Breast epithelium (tissue), 4 donors: ENCODE measurements at regions not wholly inside any gene's neighbourhood (a gene's known extent, or its start where the extent isn't known, plus 50 kb on each side); places are given as distances from the start of the nearest gene placed in this dataset.

Source experiments
- DNase-seq, 2 donors: peaks; one replicate each; pipeline ENCODE4 v3.0.0-alpha.2; 2019; ENCODE audit warnings: low spot score in 2 of 2
- H3K27ac ChIP-seq, 2 donors: fragments of 200-600 bp; sonication (generic) in 1 of 2; one replicate each; pipeline ENCODE4 v1.5.1; 2016 to 2019; ENCODE audit warnings: mild to moderate bottlenecking in 1 of 2
- H3K27me3 ChIP-seq, 2 donors: fragments of 200-600 bp; sonication (generic) in 1 of 2; one replicate each; pipeline versions ENCODE4 v1.5.1 to v1.6.0; 2017 to 2019; ENCODE audit warnings: control low read depth in 1 of 2, mild to moderate bottlenecking in 1 of 2
- H3K36me3 ChIP-seq: fragments of 200-600 bp; one replicate; pipeline ENCODE4 v1.5.1; 2019
- H3K4me1 ChIP-seq, 2 donors: fragments of 200-600 bp; sonication (generic); one replicate each; pipeline ENCODE4 v1.5.1; 2016 to 2019; ENCODE audit warnings: control low read depth in 1 of 2
- H3K4me3 ChIP-seq, 3 donors: fragments of 200-600 bp; sonication (generic); 1 replicate in 2 of 3; 2 replicates in 1 of 3; pipeline ENCODE4 v1.5.1; 2016 to 2019; ENCODE audit warnings: mild to moderate bottlenecking in 3 of 3, moderate library complexity in 2 of 3
- H3K9me3 ChIP-seq, 2 donors: fragments of 200-600 bp; sonication (generic) in 1 of 2; one replicate each; pipeline ENCODE4 v1.5.1; 2016 to 2019; ENCODE audit warnings: control low read depth in 1 of 2
- CTCF ChIP-seq, 3 donors: fragments of 450-650 bp; IDR thresholded peaks; one replicate each; pipeline ENCODE4 v1.5.1; 2016 to 2017; ENCODE audit warnings: antibody characterized with exemption in 3 of 3, mild to moderate bottlenecking in 3 of 3, moderate library complexity in 3 of 3
- POLR2A ChIP-seq: fragments of 450-650 bp; IDR thresholded peaks from one replicate; pipeline ENCODE4 v1.6.1; 2016; ENCODE audit warnings: antibody characterized with exemption, mild to moderate bottlenecking, moderate library complexity
- POLR2AphosphoS5 ChIP-seq, 3 donors: sonication (generic); formaldehyde crosslinking; IDR thresholded peaks; one replicate each; pipeline ENCODE4 v1.6.1; 2017; ENCODE audit warnings: antibody characterized with exemption in 3 of 3
- intact Hi-C: fragments of 100-400 bp; cut with DNase I; formaldehyde crosslinking; loops from one replicate; pipeline ENCODE4 v1.15.1; 2023; ENCODE audit warnings: low total_unique reads

GRCh38 chr2:8137801-8138200, 544.1 kb upstream of the ID2 start:
- Histone ChIP-seq H3K27ac (peak overlapping the region; percentile 21 to 63), H3K36me3 (no peaks in the 10 kb centered on the region), H3K9me3 (no peaks in the 10 kb centered on the region), H3K4me1 (no peaks in the 10 kb centered on the region), H3K4me3 (no peak overlapping the region), H3K27me3 (no peaks in the 10 kb centered on the region)
- intact Hi-C loops = no loop called here
- DNase-seq = no peak
- TF ChIP-seq CTCF (IDR thresholded peaks at IDR 0.05) (no peak), POLR2AphosphoS5 (IDR thresholded peaks at IDR 0.05) (no peak), POLR2A (no peak)

- Histone ChIP-seq H3K27ac (peak overlapping the region; percentile 63 to 84), H3K27me3 (no peaks in the 10 kb centered on the region), H3K4me3 (no peak overlapping the region), H3K36me3 (no peaks in the 10 kb centered on the region), H3K4me1 (no peaks in the 10 kb centered on the region), H3K9me3 (no peaks in the 10 kb centered on the region)
- no peak for TF ChIP-seq CTCF (IDR thresholded peaks at IDR 0.05)
- TF ChIP-seq POLR2A = no peak
- TF ChIP-seq POLR2AphosphoS5 (IDR thresholded peaks at IDR 0.05) = no peak
- DNase-seq = no peak
- intact Hi-C loops = no loop called here
Measured at GRCh38 chr2:8138525-8138922, 543.3 kb upstream of the ID2 start.

GRCh38 chr2:8138923-8139667, 542.8 kb upstream of the ID2 start:
- no peak for DNase-seq
- no peaks in the 10 kb centered on the region for H3K36me3 ChIP-seq
- intact Hi-C loops = no loop called here
- H3K4me3 ChIP-seq = no peak overlapping the region
- H3K9me3 ChIP-seq = no peaks in the 10 kb centered on the region
- no peaks in the 10 kb centered on the region for H3K4me1 ChIP-seq
- H3K27ac ChIP-seq = peak overlapping the region; percentile 68 to 89
- TF ChIP-seq POLR2A (no peak), POLR2AphosphoS5 (IDR thresholded peaks at IDR 0.05) (peak; percentile 25 to 64 (median 50)), CTCF (IDR thresholded peaks at IDR 0.05) (no peak)
- H3K27me3 ChIP-seq = no peaks in the 10 kb centered on the region

DNA sequence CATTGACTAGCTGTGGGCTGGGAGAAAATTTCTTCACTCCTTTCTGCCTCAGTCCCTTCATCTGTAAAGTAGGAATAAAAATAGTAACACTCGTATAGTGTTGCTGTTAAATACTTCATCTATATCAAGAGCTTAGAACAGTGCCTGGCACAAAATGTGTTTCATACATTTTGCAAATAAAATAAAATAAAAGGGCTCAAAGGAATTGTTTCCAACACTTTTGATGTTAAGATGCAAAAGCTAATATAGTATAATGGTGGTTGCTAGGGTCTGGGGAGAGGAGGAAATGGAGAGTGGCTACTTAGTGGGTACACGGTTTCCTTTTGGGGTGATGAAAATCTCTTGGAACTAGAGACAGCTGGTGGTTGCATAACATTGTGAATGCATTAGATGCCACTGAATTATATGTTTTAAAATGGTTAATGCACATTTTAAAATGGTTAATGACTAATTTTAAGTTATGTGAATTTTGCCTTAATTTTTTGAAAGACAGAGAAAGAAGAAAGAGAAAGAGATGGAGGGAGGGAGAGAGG, 542.1 kb upstream of the ID2 start:
- Histone ChIP-seq H3K4me3 (no peak overlapping the region), H3K9me3 (no peaks in the 10 kb centered on the region), H3K4me1 (no peaks in the 10 kb centered on the region), H3K27ac (peak overlapping the region; percentile 68 to 89), H3K27me3 (no peaks in the 10 kb centered on the region), H3K36me3 (no peaks in the 10 kb centered on the region)
- intact Hi-C loops = no loop called here
- no peak for TF ChIP-seq POLR2AphosphoS5 (IDR thresholded peaks at IDR 0.05)
- no peak for TF ChIP-seq CTCF (IDR thresholded peaks at IDR 0.05)
- TF ChIP-seq POLR2A = no peak
- DNase-seq = no peak

- intact Hi-C loops = no loop called here
- Histone ChIP-seq H3K4me3 (no peak overlapping the region), H3K4me1 (no peaks in the 10 kb centered on the region), H3K36me3 (no peaks in the 10 kb centered on the region), H3K27me3 (no peaks in the 10 kb centered on the region), H3K27ac (peak overlapping the region; percentile 13 to 45), H3K9me3 (no peaks in the 10 kb centered on the region)
- TF ChIP-seq POLR2AphosphoS5 (IDR thresholded peaks at IDR 0.05) (no peak), POLR2A (no peak), CTCF (IDR thresholded peaks at IDR 0.05) (no peak)
- no peak for DNase-seq
Measured at GRCh38 chr2:8141079-8141707, 540.7 kb upstream of the ID2 start.
